GM10266 (cell line): ENCODE measurements at regions not wholly inside any gene's neighbourhood (a gene's known extent, or its start where the extent isn't known, plus 50 kb on each side); places are given as distances from the start of the nearest gene placed in this dataset.

ENCODE experiments used
- DNase-seq: peaks from one replicate; pipeline ENCODE4 v3.0.0; 2012; ENCODE audit errors: extremely low spot score
- TF ChIP-seq, protein P1 (sequence below): IDR thresholded peaks from 2 replicates; pipeline ENCODE4 v1.5.1; 2012; ENCODE audit warnings: mild to moderate bottlenecking, low read depth; ENCODE audit not compliant: control insufficient read depth, insufficient read depth; ENCODE audit errors: missing control alignments

- DNase-seq: no peak
- TF ChIP-seq, protein P1, sequence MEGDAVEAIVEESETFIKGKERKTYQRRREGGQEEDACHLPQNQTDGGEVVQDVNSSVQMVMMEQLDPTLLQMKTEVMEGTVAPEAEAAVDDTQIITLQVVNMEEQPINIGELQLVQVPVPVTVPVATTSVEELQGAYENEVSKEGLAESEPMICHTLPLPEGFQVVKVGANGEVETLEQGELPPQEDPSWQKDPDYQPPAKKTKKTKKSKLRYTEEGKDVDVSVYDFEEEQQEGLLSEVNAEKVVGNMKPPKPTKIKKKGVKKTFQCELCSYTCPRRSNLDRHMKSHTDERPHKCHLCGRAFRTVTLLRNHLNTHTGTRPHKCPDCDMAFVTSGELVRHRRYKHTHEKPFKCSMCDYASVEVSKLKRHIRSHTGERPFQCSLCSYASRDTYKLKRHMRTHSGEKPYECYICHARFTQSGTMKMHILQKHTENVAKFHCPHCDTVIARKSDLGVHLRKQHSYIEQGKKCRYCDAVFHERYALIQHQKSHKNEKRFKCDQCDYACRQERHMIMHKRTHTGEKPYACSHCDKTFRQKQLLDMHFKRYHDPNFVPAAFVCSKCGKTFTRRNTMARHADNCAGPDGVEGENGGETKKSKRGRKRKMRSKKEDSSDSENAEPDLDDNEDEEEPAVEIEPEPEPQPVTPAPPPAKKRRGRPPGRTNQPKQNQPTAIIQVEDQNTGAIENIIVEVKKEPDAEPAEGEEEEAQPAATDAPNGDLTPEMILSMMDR: peak; percentile 35
Observed at GRCh38 chr2:155377266-155377680, 678.8 kb downstream of the KCNJ3 start.

GRCh38 chr2:155372969-155373368 lies 674.5 kb downstream of the KCNJ3 start:
- TF ChIP-seq, protein P1: no peak
- no peak for DNase-seq

DNA sequence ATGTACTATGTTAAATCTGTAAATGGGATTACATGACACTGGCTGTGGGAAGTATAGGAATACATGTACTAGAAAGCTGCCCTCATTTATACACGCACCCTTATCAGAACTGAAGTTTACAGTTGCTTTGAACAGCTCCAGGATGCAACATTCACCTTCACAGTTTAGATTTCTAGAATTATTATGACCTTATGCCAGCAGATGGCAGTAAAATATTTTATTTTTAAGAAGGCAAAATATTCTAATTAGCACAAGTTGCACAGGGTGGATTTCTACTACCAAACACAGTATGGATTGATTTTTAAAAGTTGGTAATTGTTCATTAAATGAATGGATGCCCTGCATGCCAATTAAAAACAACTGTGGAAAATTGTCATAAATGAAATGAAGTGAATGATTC lies 670.4 kb downstream of the KCNJ3 start:
- TF ChIP-seq, protein P1: peak; percentile 22
- DNase-seq: no peak

DNA sequence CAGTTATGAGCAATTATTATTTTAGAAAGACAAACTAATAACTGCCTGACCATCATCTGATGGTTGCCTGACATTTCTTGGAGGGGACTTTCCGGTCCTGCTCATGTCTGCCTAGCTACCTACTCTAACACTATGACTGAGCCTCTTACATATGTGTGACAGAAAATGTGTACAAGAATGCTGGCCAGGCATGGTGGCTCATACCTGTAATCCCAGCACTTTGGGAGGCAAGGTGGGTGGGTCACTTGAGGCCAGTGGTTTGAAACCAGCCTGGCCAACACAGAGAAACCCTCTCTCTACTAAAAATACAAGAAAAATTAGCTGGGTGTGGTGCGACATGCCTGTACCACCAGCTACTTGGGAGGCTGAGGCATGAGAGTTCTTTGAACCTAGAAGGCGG lies 666.3 kb downstream of the KCNJ3 start:
- TF ChIP-seq, protein P1: no peak

GRCh38 chr2:155363349-155363888 lies 664.9 kb downstream of the KCNJ3 start:
- DNase-seq: no peak
- TF ChIP-seq, protein P1: no peak

More for the DNA sequence above, 666.3 kb downstream of the KCNJ3 start:
- no peak for DNase-seq

GRCh38 chr2:155357172-155357571 lies 658.7 kb downstream of the KCNJ3 start:
- DNase-seq: no peak
- TF ChIP-seq, protein P1: no peak

DNA sequence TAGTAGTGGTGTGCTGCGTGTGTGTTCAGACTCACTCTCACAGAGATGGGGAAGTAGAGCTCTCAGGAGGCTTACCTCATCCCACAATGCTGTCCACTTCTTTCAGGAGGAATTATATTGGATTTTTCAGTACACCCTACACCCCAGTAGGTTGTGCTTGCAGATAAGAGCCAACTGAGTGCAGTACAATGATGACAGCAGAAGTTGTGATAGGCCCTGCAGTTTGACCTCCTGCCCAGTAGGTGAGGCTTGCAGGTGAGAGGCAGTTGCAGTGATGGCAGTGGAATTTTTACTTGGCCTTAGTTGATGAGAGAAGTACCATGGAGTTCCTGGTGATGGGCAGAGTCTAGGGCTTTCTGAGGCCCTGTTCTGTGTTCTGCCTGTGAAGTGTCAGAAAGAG lies 657.8 kb downstream of the KCNJ3 start:
- no peak for DNase-seq

More for the DNA sequence above, 657.8 kb downstream of the KCNJ3 start:
- TF ChIP-seq, protein P1: no peak
